ENCODE measurements at regions not wholly inside any gene's neighbourhood (a gene's known extent, or its start where the extent isn't known, plus 50 kb on each side); places are given as distances from the start of the nearest gene placed in this dataset.

DNA sequence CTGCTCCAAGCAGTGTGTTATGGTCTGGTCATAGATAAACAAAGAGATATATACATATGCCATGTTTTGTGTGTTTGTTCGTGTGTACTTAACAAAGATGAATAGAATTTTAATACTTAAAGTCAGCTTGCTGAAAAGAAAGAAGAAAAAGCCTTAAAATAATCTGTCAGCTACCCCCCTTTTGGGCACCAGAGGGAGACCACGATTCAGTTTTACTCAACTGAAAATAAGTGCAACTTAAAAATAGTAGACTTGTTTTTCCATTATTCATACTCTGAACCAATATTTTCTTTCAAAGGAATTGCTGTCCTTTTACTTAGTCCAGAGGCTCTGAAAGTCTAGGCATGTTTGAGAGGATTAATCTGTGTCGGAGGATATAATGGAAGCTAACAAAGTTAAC, 181.7 kb upstream of the AGTR2 start:
- SMC1A ChIA-PET (ENCODE audit: uncharacterized antibody, unreplicated experiment): interaction anchor here (0.8 to 6.7 kb wide), 16 partner anchors 9 to 971 kb away, joined by 3 to 46 read pairs (median 5); no protein-coding TSS in a partner anchor
- POLR2A ChIA-PET: interaction anchor here (0.5 kb wide), 1 partner anchor 18 kb away, joined by 3 read pairs; no protein-coding TSS in a partner anchor

More for the DNA sequence above, 181.7 kb upstream of the AGTR2 start:
- RAD21 ChIA-PET (ENCODE audit: unreplicated experiment): interaction anchor here (0.5 to 4.8 kb wide), 13 partner anchors 9 to 216 kb away, joined by 3 to 27 read pairs (median 3); no protein-coding TSS in a partner anchor
- DNase-seq (ENCODE audit: low read depth, low spot score) (no peak), ATAC-seq (0 out of 3 replicates have a peak, but pooled peaks have one; percentile 27), FAIRE-seq (no peak)
- intact Hi-C loops (cut with micrococcal nuclease; ENCODE audit: unreplicated experiment) (loop anchor here (2.0 kb wide), 1 partner anchor 210 kb away; no protein-coding TSS in a partner anchor), in situ Hi-C loops (cut with MboI) (loop anchor here (10.0 kb wide), 1 partner anchor 206 kb away; no protein-coding TSS in a partner anchor)
- H3K4me1 ChIP-seq (ENCODE audit: control insufficient read depth, insufficient read depth, low read length): no peaks in the 10 kb centered on the region
- BruUV-seq (replicated peaks): no TSS peak
- no peak overlapping the region for H2AFZ ChIP-seq (ENCODE audit: control insufficient read depth, low read depth, low read length)
- no peaks in the 10 kb centered on the region for H3K9me3 ChIP-seq (replicated peaks; ENCODE audit: control insufficient read depth, insufficient read depth, low read length)
- no peaks in the 10 kb centered on the region for H3K27me3 ChIP-seq (replicated peaks in 1 of 2; ENCODE audit: control insufficient read depth in 2 of 2, insufficient read depth in 2 of 2, low read length in 1 of 2)
- TF ChIP-seq SMC3 (IDR thresholded peaks at IDR 0.05; ENCODE audit: borderline replicate concordance, low read length): peak; percentile 36; the same call in 1 of the 2 replicates
- no peak for TF ChIP-seq NFXL1 (IDR thresholded peaks at IDR 0.05; ENCODE audit: borderline replicate concordance)
- TF ChIP-seq, protein P1, sequence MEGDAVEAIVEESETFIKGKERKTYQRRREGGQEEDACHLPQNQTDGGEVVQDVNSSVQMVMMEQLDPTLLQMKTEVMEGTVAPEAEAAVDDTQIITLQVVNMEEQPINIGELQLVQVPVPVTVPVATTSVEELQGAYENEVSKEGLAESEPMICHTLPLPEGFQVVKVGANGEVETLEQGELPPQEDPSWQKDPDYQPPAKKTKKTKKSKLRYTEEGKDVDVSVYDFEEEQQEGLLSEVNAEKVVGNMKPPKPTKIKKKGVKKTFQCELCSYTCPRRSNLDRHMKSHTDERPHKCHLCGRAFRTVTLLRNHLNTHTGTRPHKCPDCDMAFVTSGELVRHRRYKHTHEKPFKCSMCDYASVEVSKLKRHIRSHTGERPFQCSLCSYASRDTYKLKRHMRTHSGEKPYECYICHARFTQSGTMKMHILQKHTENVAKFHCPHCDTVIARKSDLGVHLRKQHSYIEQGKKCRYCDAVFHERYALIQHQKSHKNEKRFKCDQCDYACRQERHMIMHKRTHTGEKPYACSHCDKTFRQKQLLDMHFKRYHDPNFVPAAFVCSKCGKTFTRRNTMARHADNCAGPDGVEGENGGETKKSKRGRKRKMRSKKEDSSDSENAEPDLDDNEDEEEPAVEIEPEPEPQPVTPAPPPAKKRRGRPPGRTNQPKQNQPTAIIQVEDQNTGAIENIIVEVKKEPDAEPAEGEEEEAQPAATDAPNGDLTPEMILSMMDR (IDR thresholded peaks at IDR 0.05 in 2 of 3, conservative IDR thresholded peaks at IDR 0.05 in 1 of 3; ENCODE audit: control insufficient read depth in 2 of 3, extremely low read depth in 1 of 3, insufficient read depth in 1 of 3, low read depth in 3 of 3, low read length in 3 of 3): peak in 2 of 3 experiments; percentile 27 to 34; a peak in 3 of 6 replicates
- TF ChIP-seq MEF2A (IDR thresholded peaks at IDR 0.05; ENCODE audit: insufficient read depth, low read depth, low read length): no peak
- no peak for TF ChIP-seq CHD1 (IDR thresholded peaks at IDR 0.05; ENCODE audit: low read depth, low read length)
- no peak for TF ChIP-seq SMAD1 (IDR thresholded peaks at IDR 0.05; ENCODE audit: low read depth, partially characterized antibody)
- TF ChIP-seq RAD21 (IDR thresholded peaks at IDR 0.05; ENCODE audit: insufficient read depth, low read depth, low read length): peak; percentile 68
- no peak for TF ChIP-seq HCFC1 (IDR thresholded peaks at IDR 0.05; ENCODE audit: low read length)
- no peak for TF ChIP-seq JUNB (IDR thresholded peaks at IDR 0.05)
- no peak overlapping the region for H3K4me3 ChIP-seq
- H3K9ac ChIP-seq (ENCODE audit: control insufficient read depth, insufficient read depth, low read length): no peak overlapping the region
- WGBS (ENCODE audit: insufficient coverage, insufficient replicate concordance, low lambda C conversion rate, missing lambda C conversion rate): 2% methylated on average over 3 of the region's 3 CpGs
- H3K79me2 ChIP-seq (ENCODE audit: control insufficient read depth, insufficient read depth, low read length): no peaks in the 10 kb centered on the region
- no peak overlapping the region for H3K4me2 ChIP-seq (ENCODE audit: control insufficient read depth, insufficient read depth)
- CTCF ChIA-PET: interaction anchor here (0.6 to 3.7 kb wide), 18 partner anchors 12 to 973 kb away, joined by 3 to 23 read pairs (median 5); no protein-coding TSS in a partner anchor
- no peaks in the 10 kb centered on the region for H4K20me1 ChIP-seq (ENCODE audit: control insufficient read depth, insufficient read depth)
- H3K27ac ChIP-seq (ENCODE audit: control insufficient read depth, insufficient read depth): no peak overlapping the region
- H3K36me3 ChIP-seq (ENCODE audit: control insufficient read depth in 2 of 2, insufficient read depth in 2 of 2, low read length in 1 of 2): no peaks in the 10 kb centered on the region

All from GM12878 (cell line).